ENCODE measurements at regions not wholly inside any gene's neighbourhood (a gene's known extent, or its start where the extent isn't known, plus 50 kb on each side); places are given as distances from the start of the nearest gene placed in this dataset.

- no peak for TF ChIP-seq CTCF (IDR thresholded peaks at IDR 0.05; ENCODE audit: low read depth, low read length)
- no peaks in the 10 kb centered on the region for H3K36me3 ChIP-seq
These were observed 279.2 kb downstream of the PIK3R1 start for GRCh38 chr5:68494771-68495170.

GRCh38 chr5:68499987-68500386 lies 284.4 kb downstream of the PIK3R1 start:
- Histone ChIP-seq H3K4me3 (ENCODE audit: low read depth, low read length) (no peak overlapping the region), H3K27me3 (ENCODE audit: insufficient read depth, low read depth, severe bottlenecking) (no peaks in the 10 kb centered on the region), H3K27ac (no peak overlapping the region), H3K9me3 (ENCODE audit: severe bottlenecking) (peaks cover 23% of the 10 kb centered on the region), H3K36me3 (no peaks in the 10 kb centered on the region)
- DNase-seq, result no peak
- TF ChIP-seq CTCF (IDR thresholded peaks at IDR 0.05; ENCODE audit: low read depth, low read length), result no peak

More at GRCh38 chr5:68494771-68495170, 279.2 kb downstream of the PIK3R1 start:
- DNase-seq, result peak; percentile 49
- Histone ChIP-seq H3K9me3 (ENCODE audit: severe bottlenecking) (peaks cover 23% of the 10 kb centered on the region), H3K27me3 (ENCODE audit: insufficient read depth, low read depth, severe bottlenecking) (no peaks in the 10 kb centered on the region), H3K27ac (no peak overlapping the region), H3K4me3 (ENCODE audit: low read depth, low read length) (no peak overlapping the region)

GRCh38 chr5:68500813-68501212 lies 285.3 kb downstream of the PIK3R1 start:
- Histone ChIP-seq H3K9me3 (ENCODE audit: severe bottlenecking) (peaks cover 23% of the 10 kb centered on the region), H3K4me3 (ENCODE audit: low read depth, low read length) (no peak overlapping the region), H3K27ac (no peak overlapping the region), H3K36me3 (no peaks in the 10 kb centered on the region), H3K27me3 (ENCODE audit: insufficient read depth, low read depth, severe bottlenecking) (no peaks in the 10 kb centered on the region)
- no peak for TF ChIP-seq CTCF (IDR thresholded peaks at IDR 0.05; ENCODE audit: low read depth, low read length)
- DNase-seq, result no peak

GRCh38 chr5:68502531-68502930 lies 287.0 kb downstream of the PIK3R1 start:
- Histone ChIP-seq H3K4me3 (ENCODE audit: low read depth, low read length) (no peak overlapping the region), H3K27me3 (ENCODE audit: insufficient read depth, low read depth, severe bottlenecking) (no peaks in the 10 kb centered on the region), H3K27ac (no peak overlapping the region), H3K9me3 (ENCODE audit: severe bottlenecking) (peaks cover 13% of the 10 kb centered on the region), H3K36me3 (no peaks in the 10 kb centered on the region)
- no peak for DNase-seq
- no peak for TF ChIP-seq CTCF (IDR thresholded peaks at IDR 0.05; ENCODE audit: low read depth, low read length)

GRCh38 chr5:68504306-68504705 lies 288.8 kb downstream of the PIK3R1 start:
- H3K27me3 ChIP-seq (ENCODE audit: insufficient read depth, low read depth, severe bottlenecking), result no peaks in the 10 kb centered on the region
- no peaks in the 10 kb centered on the region for H3K36me3 ChIP-seq
- no peak for DNase-seq
- no peaks in the 10 kb centered on the region for H3K9me3 ChIP-seq (ENCODE audit: severe bottlenecking)
- H3K27ac ChIP-seq, result no peak overlapping the region
- H3K4me3 ChIP-seq (ENCODE audit: low read depth, low read length), result no peak overlapping the region
- no peak for TF ChIP-seq CTCF (IDR thresholded peaks at IDR 0.05; ENCODE audit: low read depth, low read length)
